ENCODE measurements at regions not wholly inside any gene's neighbourhood (a gene's known extent, or its start where the extent isn't known, plus 50 kb on each side); places are given as distances from the start of the nearest gene placed in this dataset.

DNA sequence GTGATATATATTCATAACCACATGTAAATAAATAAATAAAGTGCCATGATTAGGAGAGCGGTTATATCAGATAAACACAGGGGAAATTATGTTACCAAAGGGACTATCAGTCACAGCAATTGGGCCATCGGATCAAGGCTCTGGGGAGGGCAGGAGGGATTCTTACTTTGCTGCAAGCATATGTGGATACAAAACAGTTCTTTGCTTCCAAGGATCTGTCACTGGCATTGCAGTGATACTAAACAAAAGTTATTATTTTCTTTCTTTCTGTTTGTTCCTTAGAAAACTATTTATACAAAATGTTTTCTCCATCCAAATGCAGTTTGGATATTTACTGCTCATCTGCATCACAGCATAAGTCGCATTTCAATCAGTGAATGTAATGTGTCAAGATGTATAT, 188.4 kb upstream of the MGMT start:
- Histone ChIP-seq H3K27me3 (replicated peaks; ENCODE audit: control insufficient read depth, insufficient read depth, low read length, poor library complexity, severe bottlenecking) (no peaks in the 10 kb centered on the region), H3K4me1 (ENCODE audit: control insufficient read depth, insufficient read depth, low read length, poor library complexity, severe bottlenecking) (no peaks in the 10 kb centered on the region), H3K4me3 (ENCODE audit: insufficient read depth, low read depth, low read length, poor library complexity, severe bottlenecking) (no peak overlapping the region), H3K27ac (ENCODE audit: insufficient read depth, low read length, poor library complexity, severe bottlenecking) (no peak overlapping the region), H3K36me3 (ENCODE audit: control insufficient read depth, insufficient read depth, low read length) (no peaks in the 10 kb centered on the region), H3K9me3 (ENCODE audit: control insufficient read depth, low read length) (no peaks in the 10 kb centered on the region)
- DNase-seq = no peak

DNA sequence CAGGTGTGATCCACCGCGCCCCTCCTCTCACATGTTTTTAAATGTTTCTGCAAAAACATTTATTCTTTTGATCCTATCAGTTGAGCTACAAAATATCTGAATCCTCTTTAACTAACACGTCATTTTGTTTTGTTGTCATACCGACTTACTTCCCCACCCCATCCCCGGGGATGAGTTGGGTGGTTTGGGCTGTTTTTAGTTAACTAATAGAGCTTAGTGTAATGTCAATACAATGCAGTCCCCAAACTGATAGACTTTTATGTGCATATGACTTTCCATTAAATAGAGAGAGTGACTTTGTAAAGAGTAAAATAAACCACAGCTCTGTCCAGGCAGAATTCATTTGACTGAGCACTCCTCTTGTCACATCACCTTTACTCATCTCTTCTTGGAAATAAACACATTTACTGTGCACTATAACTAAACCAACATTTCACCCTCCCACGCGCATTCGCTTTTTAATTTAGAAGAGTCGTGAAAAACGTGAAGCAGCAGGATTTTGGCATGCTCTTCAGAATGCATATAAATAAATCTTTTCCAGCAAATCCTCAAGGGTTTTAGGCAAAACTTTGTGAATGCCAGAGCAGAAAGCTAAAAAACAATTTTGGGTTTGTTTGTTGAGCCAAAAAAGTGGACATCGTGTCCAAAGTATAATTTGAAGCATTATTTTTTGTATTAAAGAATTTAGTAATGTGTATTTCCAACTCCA, 187.4 kb upstream of the MGMT start:
- DNase-seq = no peak
- Histone ChIP-seq H3K27me3 (replicated peaks; ENCODE audit: control insufficient read depth, insufficient read depth, low read length, poor library complexity, severe bottlenecking) (no peaks in the 10 kb centered on the region), H3K27ac (ENCODE audit: insufficient read depth, low read length, poor library complexity, severe bottlenecking) (no peak overlapping the region)

DNA sequence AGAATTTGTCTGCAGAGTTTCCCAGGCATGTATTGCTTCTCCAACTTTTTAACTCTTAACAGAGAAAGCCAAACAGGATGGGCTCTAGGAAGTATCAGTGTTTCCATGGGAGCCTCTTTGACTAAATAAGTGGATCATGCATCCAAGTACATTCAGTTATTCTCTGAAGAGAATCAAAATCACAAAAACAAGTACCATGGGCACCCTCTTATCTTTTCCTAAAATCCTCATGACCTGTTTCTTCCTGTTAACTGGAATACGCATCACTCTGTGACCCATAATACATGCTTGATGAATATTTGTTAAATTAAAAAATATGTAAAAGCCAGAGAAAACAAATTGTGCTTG, 186.9 kb upstream of the MGMT start:
- no peaks in the 10 kb centered on the region for H3K9me3 ChIP-seq (ENCODE audit: control insufficient read depth, low read length)
- no peaks in the 10 kb centered on the region for H3K4me1 ChIP-seq (ENCODE audit: control insufficient read depth, insufficient read depth, low read length, poor library complexity, severe bottlenecking)
- no peaks in the 10 kb centered on the region for H3K27me3 ChIP-seq (replicated peaks; ENCODE audit: control insufficient read depth, insufficient read depth, low read length, poor library complexity, severe bottlenecking)
- H3K36me3 ChIP-seq (ENCODE audit: control insufficient read depth, insufficient read depth, low read length) = no peaks in the 10 kb centered on the region
- no peak overlapping the region for H3K27ac ChIP-seq (ENCODE audit: insufficient read depth, low read length, poor library complexity, severe bottlenecking)
- no peak overlapping the region for H3K4me3 ChIP-seq (ENCODE audit: insufficient read depth, low read depth, low read length, poor library complexity, severe bottlenecking)
- no peak for DNase-seq

More for the DNA sequence above, 187.4 kb upstream of the MGMT start:
- no peaks in the 10 kb centered on the region for H3K4me1 ChIP-seq (ENCODE audit: control insufficient read depth, insufficient read depth, low read length, poor library complexity, severe bottlenecking)
- no peaks in the 10 kb centered on the region for H3K36me3 ChIP-seq (ENCODE audit: control insufficient read depth, insufficient read depth, low read length)
- H3K4me3 ChIP-seq (ENCODE audit: insufficient read depth, low read depth, low read length, poor library complexity, severe bottlenecking) = no peak overlapping the region
- H3K9me3 ChIP-seq (ENCODE audit: control insufficient read depth, low read length) = no peaks in the 10 kb centered on the region

DNA sequence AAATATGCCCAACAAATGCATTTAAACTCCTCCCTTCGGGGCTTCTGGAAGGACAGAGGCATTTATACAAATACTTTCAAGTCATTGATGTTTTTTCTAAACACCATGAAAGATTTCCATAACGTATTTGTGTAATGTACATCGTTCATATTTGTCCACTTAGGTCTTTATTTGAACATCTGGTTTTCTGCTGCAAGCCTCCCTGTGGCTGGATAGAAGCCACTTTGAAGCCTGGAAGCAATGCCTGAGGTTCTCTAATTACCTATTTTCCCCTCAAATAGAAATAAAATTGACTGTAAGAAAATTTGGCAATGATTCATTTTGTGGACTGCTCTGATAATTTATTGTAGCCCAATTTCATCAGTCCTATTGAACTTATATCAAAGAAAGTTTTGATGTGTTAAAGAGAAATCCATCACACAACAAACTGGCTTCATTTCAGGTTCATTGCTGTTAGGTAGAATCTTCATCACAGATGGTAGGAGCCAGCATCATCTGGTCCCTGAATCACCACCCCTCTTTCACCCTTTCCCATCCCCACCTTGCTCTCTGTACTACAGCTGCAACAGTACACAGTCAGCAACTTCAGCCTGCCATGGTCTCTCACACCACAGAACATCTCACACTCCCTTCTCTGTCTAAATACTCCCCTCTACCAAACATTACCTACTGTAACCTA, 186.0 kb upstream of the MGMT start:
- no peak overlapping the region for H3K27ac ChIP-seq (ENCODE audit: insufficient read depth, low read length, poor library complexity, severe bottlenecking)
- no peaks in the 10 kb centered on the region for H3K9me3 ChIP-seq (ENCODE audit: control insufficient read depth, low read length)
- H3K36me3 ChIP-seq (ENCODE audit: control insufficient read depth, insufficient read depth, low read length) = no peaks in the 10 kb centered on the region
- no peaks in the 10 kb centered on the region for H3K4me1 ChIP-seq (ENCODE audit: control insufficient read depth, insufficient read depth, low read length, poor library complexity, severe bottlenecking)
- no peaks in the 10 kb centered on the region for H3K27me3 ChIP-seq (replicated peaks; ENCODE audit: control insufficient read depth, insufficient read depth, low read length, poor library complexity, severe bottlenecking)
- no peak overlapping the region for H3K4me3 ChIP-seq (ENCODE audit: insufficient read depth, low read depth, low read length, poor library complexity, severe bottlenecking)
- no peak for DNase-seq

DNA sequence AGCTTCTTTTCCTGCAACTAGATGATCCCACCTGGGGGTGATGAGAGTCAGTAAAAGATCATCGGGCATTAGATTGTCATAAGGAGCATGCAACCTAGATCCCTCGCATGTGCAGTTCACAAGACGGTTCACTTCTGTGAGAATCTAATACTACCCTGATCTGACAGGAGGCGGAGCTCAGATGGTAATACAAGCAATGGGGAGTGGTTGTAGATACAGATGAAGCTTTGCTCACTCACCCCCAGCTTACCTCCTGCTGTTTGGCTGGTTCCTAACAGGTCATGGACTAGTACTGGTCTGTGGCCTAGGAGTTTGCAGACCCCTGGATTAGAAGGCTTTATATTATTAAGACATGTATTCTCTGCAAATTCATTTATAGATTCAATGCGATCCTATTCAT, 181.6 kb upstream of the MGMT start:
- H3K4me1 ChIP-seq (ENCODE audit: control insufficient read depth, insufficient read depth, low read length, poor library complexity, severe bottlenecking) = no peaks in the 10 kb centered on the region
- no peaks in the 10 kb centered on the region for H3K9me3 ChIP-seq (ENCODE audit: control insufficient read depth, low read length)
- no peaks in the 10 kb centered on the region for H3K27me3 ChIP-seq (replicated peaks; ENCODE audit: control insufficient read depth, insufficient read depth, low read length, poor library complexity, severe bottlenecking)
- no peaks in the 10 kb centered on the region for H3K36me3 ChIP-seq (ENCODE audit: control insufficient read depth, insufficient read depth, low read length)
- no peak for DNase-seq
- no peak overlapping the region for H3K4me3 ChIP-seq (ENCODE audit: insufficient read depth, low read depth, low read length, poor library complexity, severe bottlenecking)
- no peak overlapping the region for H3K27ac ChIP-seq (ENCODE audit: insufficient read depth, low read length, poor library complexity, severe bottlenecking)

DNA sequence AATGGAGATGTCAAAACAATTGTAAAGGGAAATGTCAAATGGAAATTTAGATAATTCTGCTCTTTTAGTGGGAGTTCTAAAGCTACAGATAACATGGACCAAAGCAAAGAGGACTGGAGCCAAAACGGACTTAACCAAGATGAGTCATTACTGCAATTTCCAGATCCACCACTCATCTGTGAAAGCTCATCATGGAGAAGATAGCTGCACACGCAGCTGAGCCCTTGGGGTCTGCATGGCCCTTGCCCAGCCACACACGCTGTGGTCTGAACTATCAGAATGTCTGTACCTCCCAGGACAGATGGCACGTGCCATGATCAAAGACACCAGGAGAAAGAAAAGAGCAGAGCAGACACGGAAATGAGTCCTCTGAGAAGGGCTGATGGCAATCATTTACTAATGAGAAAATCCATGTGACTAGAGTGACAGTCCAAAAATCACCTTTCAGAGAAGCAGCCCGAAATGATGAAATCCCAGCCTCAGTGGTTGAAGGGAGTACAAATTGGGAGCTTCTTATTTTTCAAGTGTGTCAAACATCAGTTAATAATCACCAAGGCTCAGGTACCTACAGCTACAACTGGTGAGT, 177.9 kb upstream of the MGMT start:
- no peaks in the 10 kb centered on the region for H3K36me3 ChIP-seq (ENCODE audit: control insufficient read depth, insufficient read depth, low read length)

DNA sequence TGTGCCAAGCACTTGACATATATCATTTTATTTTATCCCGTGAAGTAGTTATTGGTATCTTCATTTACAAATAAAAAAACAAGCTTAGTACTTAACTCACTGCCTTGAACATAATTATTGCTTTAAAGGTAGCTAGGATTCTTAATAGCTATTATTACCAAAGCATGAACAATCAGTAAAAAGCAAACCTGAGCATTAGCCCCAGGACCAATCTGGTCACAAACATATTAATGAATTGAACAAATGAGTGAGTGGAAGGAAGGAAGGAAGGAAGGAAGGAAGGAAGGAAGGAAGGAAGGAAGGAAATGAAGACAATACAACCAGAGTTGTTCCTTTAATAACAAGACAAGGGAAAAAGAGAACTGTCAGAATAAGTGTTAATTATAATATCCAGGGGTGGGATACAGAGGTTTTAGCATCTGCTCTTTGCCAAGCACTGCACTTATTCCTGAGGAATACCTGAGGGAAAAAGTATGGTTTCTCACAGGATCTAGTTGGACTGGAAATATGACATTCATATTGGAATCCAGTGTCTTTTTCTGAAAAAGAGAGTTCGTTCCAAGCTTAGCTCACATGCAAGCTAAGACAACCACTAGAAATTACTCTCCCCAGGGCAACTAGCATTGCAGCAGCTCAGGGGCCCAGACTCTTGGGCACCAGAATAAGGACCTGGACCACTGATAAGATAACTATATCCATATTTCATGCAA, 172.9 kb upstream of the MGMT start:
- Histone ChIP-seq H3K27me3 (replicated peaks; ENCODE audit: control insufficient read depth, insufficient read depth, low read length, poor library complexity, severe bottlenecking) (no peaks in the 10 kb centered on the region), H3K4me1 (ENCODE audit: control insufficient read depth, insufficient read depth, low read length, poor library complexity, severe bottlenecking) (no peaks in the 10 kb centered on the region), H3K27ac (ENCODE audit: insufficient read depth, low read length, poor library complexity, severe bottlenecking) (no peak overlapping the region), H3K9me3 (ENCODE audit: control insufficient read depth, low read length) (no peaks in the 10 kb centered on the region), H3K4me3 (ENCODE audit: insufficient read depth, low read depth, low read length, poor library complexity, severe bottlenecking) (no peak overlapping the region), H3K36me3 (ENCODE audit: control insufficient read depth, insufficient read depth, low read length) (no peaks in the 10 kb centered on the region)
- DNase-seq = no peak

More for the DNA sequence above, 177.9 kb upstream of the MGMT start:
- DNase-seq = no peak
- Histone ChIP-seq H3K9me3 (ENCODE audit: control insufficient read depth, low read length) (no peaks in the 10 kb centered on the region), H3K27me3 (replicated peaks; ENCODE audit: control insufficient read depth, insufficient read depth, low read length, poor library complexity, severe bottlenecking) (no peaks in the 10 kb centered on the region), H3K27ac (ENCODE audit: insufficient read depth, low read length, poor library complexity, severe bottlenecking) (no peak overlapping the region), H3K4me1 (ENCODE audit: control insufficient read depth, insufficient read depth, low read length, poor library complexity, severe bottlenecking) (no peaks in the 10 kb centered on the region), H3K4me3 (ENCODE audit: insufficient read depth, low read depth, low read length, poor library complexity, severe bottlenecking) (no peak overlapping the region)

DNA sequence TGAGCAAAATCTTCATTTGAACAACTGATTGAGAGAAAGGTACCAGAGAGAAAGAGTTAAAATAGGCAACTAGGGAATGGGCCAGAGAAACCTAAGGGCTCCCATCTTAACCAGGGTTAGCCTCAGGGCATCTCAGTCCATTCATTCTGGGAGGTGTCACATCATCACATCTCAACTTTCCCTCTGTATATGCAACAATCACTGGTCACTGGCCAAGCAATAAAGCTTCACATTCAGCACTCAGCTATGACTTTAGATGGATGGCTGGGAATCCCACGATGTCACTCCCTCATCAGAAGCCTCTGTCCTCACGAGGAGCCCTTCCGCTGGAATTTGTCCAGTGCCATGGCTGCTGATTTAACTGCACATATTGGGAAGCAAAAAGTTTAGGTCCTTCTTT, 172.1 kb upstream of the MGMT start:
- Histone ChIP-seq H3K27ac (ENCODE audit: insufficient read depth, low read length, poor library complexity, severe bottlenecking) (no peak overlapping the region), H3K4me3 (ENCODE audit: insufficient read depth, low read depth, low read length, poor library complexity, severe bottlenecking) (no peak overlapping the region), H3K9me3 (ENCODE audit: control insufficient read depth, low read length) (no peaks in the 10 kb centered on the region), H3K4me1 (ENCODE audit: control insufficient read depth, insufficient read depth, low read length, poor library complexity, severe bottlenecking) (no peaks in the 10 kb centered on the region), H3K27me3 (replicated peaks; ENCODE audit: control insufficient read depth, insufficient read depth, low read length, poor library complexity, severe bottlenecking) (no peaks in the 10 kb centered on the region), H3K36me3 (ENCODE audit: control insufficient read depth, insufficient read depth, low read length) (no peaks in the 10 kb centered on the region)
- no peak for DNase-seq

DNA sequence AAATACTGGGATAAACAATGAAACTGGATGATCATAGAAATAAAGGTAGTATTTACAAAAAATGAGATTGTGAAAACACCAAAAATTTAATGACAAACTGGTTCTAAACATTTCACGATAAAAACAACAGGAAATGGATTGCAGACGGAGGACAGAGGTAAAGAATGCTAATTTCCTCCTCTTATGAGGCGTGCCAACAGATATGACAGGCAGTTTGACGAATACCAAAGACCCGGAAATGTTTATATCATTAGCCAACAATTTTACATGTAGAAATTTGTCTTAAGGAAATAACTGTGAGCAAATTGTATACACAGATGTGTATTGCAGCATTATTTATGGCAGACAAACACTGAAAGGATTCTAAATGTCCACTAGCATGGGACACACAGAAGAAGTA, 162.0 kb upstream of the MGMT start:
- DNase-seq = no peak
- H3K27ac ChIP-seq (ENCODE audit: insufficient read depth, low read length, poor library complexity, severe bottlenecking) = no peak overlapping the region

DNA sequence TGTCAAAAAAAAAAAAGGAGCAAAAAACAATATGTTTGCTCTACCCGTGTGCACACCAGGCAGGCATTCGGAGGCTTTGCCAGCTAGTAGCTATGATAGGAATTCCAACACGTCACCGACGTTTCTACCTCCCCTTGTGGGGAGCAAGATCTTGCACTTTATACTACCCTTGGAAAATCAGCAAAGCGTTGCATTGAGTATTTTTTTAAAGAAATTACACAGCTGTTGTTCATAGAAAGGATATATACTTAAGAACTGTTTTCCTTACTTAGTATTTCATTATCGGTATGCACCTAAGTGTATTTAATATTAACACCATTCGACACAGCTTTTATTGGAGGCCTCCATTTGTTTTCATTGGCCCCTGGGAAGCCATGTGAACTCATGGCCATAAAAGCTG, 159.9 kb upstream of the MGMT start:
- Histone ChIP-seq H3K9me3 (ENCODE audit: control insufficient read depth, low read length) (no peaks in the 10 kb centered on the region), H3K4me3 (ENCODE audit: insufficient read depth, low read depth, low read length, poor library complexity, severe bottlenecking) (no peak overlapping the region), H3K27ac (ENCODE audit: insufficient read depth, low read length, poor library complexity, severe bottlenecking) (no peak overlapping the region), H3K27me3 (replicated peaks; ENCODE audit: control insufficient read depth, insufficient read depth, low read length, poor library complexity, severe bottlenecking) (no peaks in the 10 kb centered on the region), H3K4me1 (ENCODE audit: control insufficient read depth, insufficient read depth, low read length, poor library complexity, severe bottlenecking) (no peaks in the 10 kb centered on the region), H3K36me3 (ENCODE audit: control insufficient read depth, insufficient read depth, low read length) (no peaks in the 10 kb centered on the region)
- no peak for DNase-seq

More for the DNA sequence above, 162.0 kb upstream of the MGMT start:
- H3K36me3 ChIP-seq (ENCODE audit: control insufficient read depth, insufficient read depth, low read length) = no peaks in the 10 kb centered on the region
- H3K4me3 ChIP-seq (ENCODE audit: insufficient read depth, low read depth, low read length, poor library complexity, severe bottlenecking) = no peak overlapping the region
- H3K9me3 ChIP-seq (ENCODE audit: control insufficient read depth, low read length) = no peaks in the 10 kb centered on the region
- no peaks in the 10 kb centered on the region for H3K4me1 ChIP-seq (ENCODE audit: control insufficient read depth, insufficient read depth, low read length, poor library complexity, severe bottlenecking)
- H3K27me3 ChIP-seq (replicated peaks; ENCODE audit: control insufficient read depth, insufficient read depth, low read length, poor library complexity, severe bottlenecking) = no peaks in the 10 kb centered on the region
